ENCODE measurements at regions not wholly inside any gene's neighbourhood (a gene's known extent, or its start where the extent isn't known, plus 50 kb on each side); places are given as distances from the start of the nearest gene placed in this dataset.

- TF ChIP-seq CTCF (IDR thresholded peaks at IDR 0.05 in 4 of 5, conservative IDR thresholded peaks at IDR 0.05 in 1 of 5) (no peak), POLR2A (IDR thresholded peaks at IDR 0.05) (no peak)
These were observed 248.2 kb downstream of the TBX18 start for GRCh38 chr6:84516154-84516553.
